ENCODE measurements at regions not wholly inside any gene's neighbourhood (a gene's known extent, or its start where the extent isn't known, plus 50 kb on each side); places are given as distances from the start of the nearest gene placed in this dataset.

GRCh38 chr4:112813790-112814189 is 176.8 kb downstream of the LARP7 start:
- peak overlapping the region; percentile 51; the same call in 1 of the 2 replicates for H2AFZ ChIP-seq (ENCODE audit: low read length)

DNA sequence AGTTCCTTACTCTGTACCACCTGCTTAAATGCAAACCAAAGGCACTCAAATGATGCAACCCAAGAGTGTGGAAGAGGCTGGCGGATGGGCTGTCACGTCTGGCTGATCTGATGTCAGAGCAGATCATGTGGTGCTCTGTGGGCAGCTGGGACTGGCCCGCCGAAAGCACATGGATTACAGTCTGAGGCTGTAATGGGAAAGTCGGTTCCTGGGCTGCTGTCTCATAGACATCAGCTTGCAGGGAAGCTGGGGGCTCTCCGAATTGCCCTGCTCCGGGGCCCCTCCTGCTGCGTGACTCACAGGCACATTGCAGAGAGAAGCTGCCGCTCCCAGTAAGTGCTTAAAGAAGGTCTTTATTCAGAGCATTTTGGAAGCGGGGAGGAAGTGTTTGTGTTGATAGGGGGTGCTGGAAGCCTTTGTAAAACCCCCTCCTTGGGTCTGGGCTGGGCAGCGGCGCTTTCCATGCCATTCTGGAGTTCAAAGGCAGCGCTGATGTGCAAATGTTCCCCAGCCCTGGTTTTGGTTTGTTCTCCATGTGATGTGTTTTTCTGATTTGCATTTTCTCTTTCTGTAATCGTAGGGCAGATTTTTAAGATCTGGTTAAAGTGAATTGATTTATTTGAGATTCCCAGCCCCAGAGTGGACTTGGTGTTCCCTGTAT is 181.1 kb downstream of the LARP7 start:
- no peaks in the 10 kb centered on the region for H3K9me3 ChIP-seq (ENCODE audit: insufficient read depth, low read depth, low read length)
- TF ChIP-seq, protein P1, sequence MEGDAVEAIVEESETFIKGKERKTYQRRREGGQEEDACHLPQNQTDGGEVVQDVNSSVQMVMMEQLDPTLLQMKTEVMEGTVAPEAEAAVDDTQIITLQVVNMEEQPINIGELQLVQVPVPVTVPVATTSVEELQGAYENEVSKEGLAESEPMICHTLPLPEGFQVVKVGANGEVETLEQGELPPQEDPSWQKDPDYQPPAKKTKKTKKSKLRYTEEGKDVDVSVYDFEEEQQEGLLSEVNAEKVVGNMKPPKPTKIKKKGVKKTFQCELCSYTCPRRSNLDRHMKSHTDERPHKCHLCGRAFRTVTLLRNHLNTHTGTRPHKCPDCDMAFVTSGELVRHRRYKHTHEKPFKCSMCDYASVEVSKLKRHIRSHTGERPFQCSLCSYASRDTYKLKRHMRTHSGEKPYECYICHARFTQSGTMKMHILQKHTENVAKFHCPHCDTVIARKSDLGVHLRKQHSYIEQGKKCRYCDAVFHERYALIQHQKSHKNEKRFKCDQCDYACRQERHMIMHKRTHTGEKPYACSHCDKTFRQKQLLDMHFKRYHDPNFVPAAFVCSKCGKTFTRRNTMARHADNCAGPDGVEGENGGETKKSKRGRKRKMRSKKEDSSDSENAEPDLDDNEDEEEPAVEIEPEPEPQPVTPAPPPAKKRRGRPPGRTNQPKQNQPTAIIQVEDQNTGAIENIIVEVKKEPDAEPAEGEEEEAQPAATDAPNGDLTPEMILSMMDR (conservative IDR thresholded peaks at IDR 0.05; ENCODE audit: low read length) = no peak
- TF ChIP-seq EZH2phosphoT487 (IDR thresholded peaks at IDR 0.05; ENCODE audit: borderline replicate concordance) = no peak
- H4K20me1 ChIP-seq (ENCODE audit: insufficient read depth, low read length, poor library complexity, severe bottlenecking) = no peaks in the 10 kb centered on the region
- H3F3A ChIP-seq (ENCODE audit: low read depth) = no peaks in the 10 kb centered on the region
- peak overlapping the region; percentile 74 for H2AFZ ChIP-seq (ENCODE audit: low read length)
- no peaks in the 10 kb centered on the region for H3K36me3 ChIP-seq (ENCODE audit: insufficient read depth, low read length)
- no peaks in the 10 kb centered on the region for H3K79me2 ChIP-seq (ENCODE audit: insufficient read depth, low read length)
- H3K4me3 ChIP-seq (ENCODE audit: low read length, poor library complexity, severe bottlenecking) = no peak overlapping the region
- H3K4me2 ChIP-seq (ENCODE audit: low read depth, low read length, poor library complexity, severe bottlenecking) = peak overlapping the region; percentile 41
- no peaks in the 10 kb centered on the region for H3K9me2 ChIP-seq (replicated peaks; ENCODE audit: low read depth, low read length)
- H3K27me3 ChIP-seq (ENCODE audit: insufficient read depth, low read length, poor library complexity, severe bottlenecking) = no peaks in the 10 kb centered on the region
- no peaks in the 10 kb centered on the region for H3K4me1 ChIP-seq (ENCODE audit: insufficient read depth, low read length, poor library complexity, severe bottlenecking)
- no peak overlapping the region for H3K9ac ChIP-seq (ENCODE audit: low read depth, low read length, poor library complexity, severe bottlenecking)

More at GRCh38 chr4:112813790-112814189, 176.8 kb downstream of the LARP7 start:
- no peak overlapping the region for H3K9ac ChIP-seq (ENCODE audit: low read depth, low read length, poor library complexity, severe bottlenecking)
- no peak overlapping the region for H3K4me3 ChIP-seq (ENCODE audit: low read length, poor library complexity, severe bottlenecking)
- H3K27me3 ChIP-seq (ENCODE audit: insufficient read depth, low read length, poor library complexity, severe bottlenecking) = no peaks in the 10 kb centered on the region
- H3K9me3 ChIP-seq (ENCODE audit: insufficient read depth, low read depth, low read length) = no peaks in the 10 kb centered on the region
- H3K9me2 ChIP-seq (replicated peaks; ENCODE audit: low read depth, low read length) = no peaks in the 10 kb centered on the region
- H3K4me2 ChIP-seq (ENCODE audit: low read depth, low read length, poor library complexity, severe bottlenecking) = no peak overlapping the region
- no peaks in the 10 kb centered on the region for H3F3A ChIP-seq (ENCODE audit: low read depth)
- no peaks in the 10 kb centered on the region for H3K79me2 ChIP-seq (ENCODE audit: insufficient read depth, low read length)
- H4K20me1 ChIP-seq (ENCODE audit: insufficient read depth, low read length, poor library complexity, severe bottlenecking) = no peaks in the 10 kb centered on the region
- TF ChIP-seq EZH2phosphoT487 (IDR thresholded peaks at IDR 0.05; ENCODE audit: borderline replicate concordance) = no peak
- TF ChIP-seq, protein P1 (conservative IDR thresholded peaks at IDR 0.05; ENCODE audit: low read length) = no peak
- no peaks in the 10 kb centered on the region for H3K36me3 ChIP-seq (ENCODE audit: insufficient read depth, low read length)
- no peaks in the 10 kb centered on the region for H3K4me1 ChIP-seq (ENCODE audit: insufficient read depth, low read length, poor library complexity, severe bottlenecking)

DNA sequence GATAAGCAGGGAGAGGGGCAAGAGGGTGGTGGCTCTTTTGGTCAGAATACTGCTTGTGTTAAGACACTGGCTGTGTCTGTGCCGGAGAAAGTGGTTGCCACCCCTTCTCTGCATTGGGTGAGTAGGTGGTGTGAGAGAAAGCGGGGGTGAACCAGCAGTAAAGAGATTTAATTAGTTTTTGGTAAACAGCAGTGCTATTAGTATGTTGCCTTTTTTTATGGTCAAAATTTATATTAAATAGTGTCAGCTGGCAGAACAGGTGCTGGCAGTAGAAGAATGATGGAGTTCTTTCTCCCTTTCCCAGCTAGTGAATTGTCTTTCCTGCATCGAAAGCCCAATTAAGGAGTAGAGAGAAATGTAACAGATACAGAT is 181.6 kb downstream of the LARP7 start:
- Histone ChIP-seq H3F3A (ENCODE audit: low read depth) (no peaks in the 10 kb centered on the region), H3K79me2 (ENCODE audit: insufficient read depth, low read length) (no peaks in the 10 kb centered on the region), H3K4me3 (ENCODE audit: low read length, poor library complexity, severe bottlenecking) (no peak overlapping the region), H3K27me3 (ENCODE audit: insufficient read depth, low read length, poor library complexity, severe bottlenecking) (no peaks in the 10 kb centered on the region), H2AFZ (ENCODE audit: low read length) (peak overlapping the region; percentile 74), H3K36me3 (ENCODE audit: insufficient read depth, low read length) (no peaks in the 10 kb centered on the region), H3K4me2 (ENCODE audit: low read depth, low read length, poor library complexity, severe bottlenecking) (peak overlapping the region; percentile 41), H3K9me3 (ENCODE audit: insufficient read depth, low read depth, low read length) (no peaks in the 10 kb centered on the region), H3K9me2 (replicated peaks; ENCODE audit: low read depth, low read length) (no peaks in the 10 kb centered on the region), H3K9ac (ENCODE audit: low read depth, low read length, poor library complexity, severe bottlenecking) (no peak overlapping the region), H3K4me1 (ENCODE audit: insufficient read depth, low read length, poor library complexity, severe bottlenecking) (no peaks in the 10 kb centered on the region), H4K20me1 (ENCODE audit: insufficient read depth, low read length, poor library complexity, severe bottlenecking) (no peaks in the 10 kb centered on the region)
- TF ChIP-seq, protein P1 (conservative IDR thresholded peaks at IDR 0.05; ENCODE audit: low read length) = no peak
- no peak for TF ChIP-seq EZH2phosphoT487 (IDR thresholded peaks at IDR 0.05; ENCODE audit: borderline replicate concordance)
